OCI-LY1 (cell line): ENCODE measurements at regions not wholly inside any gene's neighbourhood (a gene's known extent, or its start where the extent isn't known, plus 50 kb on each side); places are given as distances from the start of the nearest gene placed in this dataset.

Experiments used
- CTCF ChIP-seq: fragments of 200-600 bp; sonication (generic), shearing (Covaris generic); IDR thresholded peaks from 2 replicates; pipeline ENCODE4 v1.5.1; 2017; ENCODE audit warnings: mild to moderate bottlenecking, antibody characterized with exemption, low read length, moderate library complexity, mixed read lengths
- EZH2 ChIP-seq: fragments of 200-600 bp; sonication (generic), shearing (Covaris generic); IDR thresholded peaks from 2 replicates; pipeline ENCODE4 v1.8.0; 2017; ENCODE audit warnings: borderline replicate concordance, mixed run types, mild to moderate bottlenecking, antibody characterized with exemption, low read length, moderate library complexity, mixed read lengths

- TF ChIP-seq CTCF = no peak
- TF ChIP-seq EZH2 = no peak
These were observed 646.6 kb downstream of the OTOL1 start for GRCh38 chr3:162143180-162143579.
